ENCODE measurements at regions not wholly inside any gene's neighbourhood (a gene's known extent, or its start where the extent isn't known, plus 50 kb on each side); places are given as distances from the start of the nearest gene placed in this dataset.

GRCh38 chr16:86818671-86819532 is 240.6 kb downstream of the FOXL1 start:
- Histone ChIP-seq H4K20me1 (ENCODE audit: control insufficient read depth, insufficient read depth) (no peaks in the 10 kb centered on the region), H2AFZ (ENCODE audit: control insufficient read depth, low read depth, low read length) (no peak overlapping the region), H3K4me3 (no peak overlapping the region), H3K9ac (ENCODE audit: control insufficient read depth, insufficient read depth, low read length) (no peak overlapping the region), H3K79me2 (ENCODE audit: control insufficient read depth, insufficient read depth, low read length) (no peaks in the 10 kb centered on the region), H3K4me2 (ENCODE audit: control insufficient read depth, insufficient read depth) (no peak overlapping the region), H3K27me3 (replicated peaks in 1 of 2; ENCODE audit: control insufficient read depth in 2 of 2, insufficient read depth in 2 of 2, low read length in 1 of 2) (no peaks in the 10 kb centered on the region), H3K4me1 (ENCODE audit: control insufficient read depth, insufficient read depth, low read length) (no peaks in the 10 kb centered on the region), H3K27ac (ENCODE audit: control insufficient read depth, insufficient read depth) (no peak overlapping the region), H3K36me3 (ENCODE audit: control insufficient read depth in 2 of 2, insufficient read depth in 2 of 2, low read length in 1 of 2) (no peaks in the 10 kb centered on the region), H3K9me3 (replicated peaks; ENCODE audit: control insufficient read depth, insufficient read depth, low read length) (no peaks in the 10 kb centered on the region)
- ATAC-seq (no peak), FAIRE-seq (no peak), DNase-seq (ENCODE audit: low read depth, low spot score) (no peak)
- no TSS peak for BruUV-seq (replicated peaks)
- TF ChIP-seq NR2C1 (IDR thresholded peaks at IDR 0.05) (no peak), ZNF384 (IDR thresholded peaks at IDR 0.05; ENCODE audit: borderline replicate concordance, low read depth, low read length) (no peak), KAT2A (conservative IDR thresholded peaks at IDR 0.05; ENCODE audit: control insufficient read depth, low read depth, low read length) (no peak), SUPT20H (IDR thresholded peaks at IDR 0.05; ENCODE audit: borderline replicate concordance, control insufficient read depth, low read depth, low read length) (no peak), SRF (IDR thresholded peaks at IDR 0.05; ENCODE audit: low read depth in 2 of 2, low read length in 2 of 2) (no peak), E2F8 (IDR thresholded peaks at IDR 0.05; ENCODE audit: low read depth, partially characterized antibody) (no peak), CREB1 (IDR thresholded peaks at IDR 0.05; ENCODE audit: low read depth) (no peak), GABPA (IDR thresholded peaks at IDR 0.05; ENCODE audit: low read depth) (no peak), RCOR1 (conservative IDR thresholded peaks at IDR 0.05; ENCODE audit: low read depth, low read length) (no peak), USF1 (IDR thresholded peaks at IDR 0.05; ENCODE audit: borderline replicate concordance, extremely low read length, insufficient read depth, low read depth, low read length) (no peak), TBL1XR1 (IDR thresholded peaks at IDR 0.05; ENCODE audit: low read depth, low read length) (no peak), ASH2L (IDR thresholded peaks at IDR 0.05; ENCODE audit: borderline replicate concordance, low read depth) (no peak), BACH1 (IDR thresholded peaks at IDR 0.05; ENCODE audit: borderline replicate concordance) (no peak), HDAC6 (IDR thresholded peaks at IDR 0.05; ENCODE audit: unreplicated experiment) (no peak), SUZ12 (IDR thresholded peaks at IDR 0.05; ENCODE audit: unreplicated experiment) (no peak), EZH2 (IDR thresholded peaks at IDR 0.05; ENCODE audit: borderline replicate concordance, control insufficient read depth, low read depth, low read length) (no peak), TCF7 (IDR thresholded peaks at IDR 0.05; ENCODE audit: borderline replicate concordance) (no peak), TAF1 (IDR thresholded peaks at IDR 0.05; ENCODE audit: borderline replicate concordance, low read depth, low read length) (no peak), DPF2 (IDR thresholded peaks at IDR 0.05) (no peak), EP300 (IDR thresholded peaks at IDR 0.05; ENCODE audit: borderline replicate concordance in 1 of 2, control insufficient read depth in 1 of 2, low read depth in 2 of 2, low read length in 2 of 2) (no peak)
- ChIA-PET POLR2A (no interaction called here), CTCF (no interaction called here), SMC1A (ENCODE audit: uncharacterized antibody, unreplicated experiment) (no interaction called here), RAD21 (ENCODE audit: unreplicated experiment) (no interaction called here)
- intact Hi-C loops (cut with micrococcal nuclease; ENCODE audit: unreplicated experiment) (no loop called here), in situ Hi-C loops (cut with MboI) (no loop called here)
- 38% methylated on average over 29 of the region's 29 CpGs for WGBS (ENCODE audit: insufficient coverage, insufficient replicate concordance, low lambda C conversion rate, missing lambda C conversion rate)
